DOHH2 (cell line): ENCODE measurements at regions not wholly inside any gene's neighbourhood (a gene's known extent, or its start where the extent isn't known, plus 50 kb on each side); places are given as distances from the start of the nearest gene placed in this dataset.

Source experiments
- H3F3A ChIP-seq: fragments of 200-600 bp; sonication (generic), shearing (Covaris generic); 2 replicates; pipeline ENCODE4 v1.6.0; 2016; ENCODE audit warnings: antibody characterized with exemption, mild to moderate bottlenecking; ENCODE audit not compliant: control insufficient read depth, insufficient read depth
- H3K27ac ChIP-seq: fragments of 200-600 bp; sonication (generic); 2 replicates; pipeline ENCODE4 v1.5.1; 2014; ENCODE audit warnings: low read depth, mild to moderate bottlenecking, low read length, moderate library complexity
- H3K27me3 ChIP-seq: fragments of 200-600 bp; sonication (generic); 2 replicates; pipeline ENCODE4 v1.6.1; 2014; ENCODE audit warnings: mild to moderate bottlenecking, low read length, mixed read lengths; ENCODE audit not compliant: control insufficient read depth
- H3K36me3 ChIP-seq: fragments of 200-600 bp; sonication (generic); 2 replicates; pipeline ENCODE4 v1.6.1; 2014; ENCODE audit warnings: mild to moderate bottlenecking, low read length, moderate library complexity, mixed read lengths; ENCODE audit not compliant: control insufficient read depth
- H3K4me1 ChIP-seq: fragments of 200-600 bp; sonication (generic); 2 replicates; pipeline ENCODE4 v1.6.1; 2014; ENCODE audit warnings: mild to moderate bottlenecking, low read length, mixed read lengths; ENCODE audit not compliant: control insufficient read depth
- H3K4me2 ChIP-seq: fragments of 200-600 bp; sonication (generic); 2 replicates; pipeline ENCODE4 v1.6.0; 2014; ENCODE audit warnings: mild to moderate bottlenecking, low read length, moderate library complexity
- H3K4me3 ChIP-seq: fragments of 200-600 bp; sonication (generic); 2 replicates; pipeline ENCODE4 v1.5.1; 2014; ENCODE audit warnings: mild to moderate bottlenecking, low read length, mixed read lengths
- H3K79me2 ChIP-seq: fragments of 200-600 bp; sonication (generic); 2 replicates; pipeline ENCODE4 v1.6.1; 2014; ENCODE audit warnings: mild to moderate bottlenecking, low read length, mixed read lengths; ENCODE audit not compliant: control insufficient read depth
- H3K9me2 ChIP-seq: fragments of 200-600 bp; sonication (generic); replicated peaks from 2 replicates; pipeline ENCODE4 v1.6.1; 2014; ENCODE audit warnings: mild to moderate bottlenecking, low read length, mixed read lengths; ENCODE audit not compliant: control insufficient read depth
- H3K9me3 ChIP-seq: fragments of 200-600 bp; sonication (generic); 2 replicates; pipeline ENCODE4 v1.6.1; 2014; ENCODE audit warnings: antibody characterized with exemption, low read length, mixed read lengths; ENCODE audit not compliant: control insufficient read depth, insufficient read depth
- H4K20me1 ChIP-seq: fragments of 200-600 bp; sonication (generic); 2 replicates; pipeline ENCODE4 v1.6.0; 2014; ENCODE audit warnings: low read depth, mild to moderate bottlenecking, antibody characterized with exemption, low read length, moderate library complexity; ENCODE audit not compliant: control insufficient read depth, insufficient read depth
- EZH2phosphoT487 ChIP-seq: fragments of 200-600 bp; sonication (generic); IDR thresholded peaks from 2 replicates; pipeline ENCODE4 v1.6.1; 2017; ENCODE audit warnings: borderline replicate concordance, mild to moderate bottlenecking, antibody characterized with exemption, low read length, moderate library complexity, mixed read lengths
- TF ChIP-seq, protein P1 (sequence below): fragments of 200-600 bp; sonication (generic); IDR thresholded peaks from one replicate; pipeline ENCODE4 v1.5.1; 2014; ENCODE audit warnings: antibody characterized with exemption, mild to moderate bottlenecking, low read depth, low read length; ENCODE audit not compliant: poor library complexity, severe bottlenecking

DNA sequence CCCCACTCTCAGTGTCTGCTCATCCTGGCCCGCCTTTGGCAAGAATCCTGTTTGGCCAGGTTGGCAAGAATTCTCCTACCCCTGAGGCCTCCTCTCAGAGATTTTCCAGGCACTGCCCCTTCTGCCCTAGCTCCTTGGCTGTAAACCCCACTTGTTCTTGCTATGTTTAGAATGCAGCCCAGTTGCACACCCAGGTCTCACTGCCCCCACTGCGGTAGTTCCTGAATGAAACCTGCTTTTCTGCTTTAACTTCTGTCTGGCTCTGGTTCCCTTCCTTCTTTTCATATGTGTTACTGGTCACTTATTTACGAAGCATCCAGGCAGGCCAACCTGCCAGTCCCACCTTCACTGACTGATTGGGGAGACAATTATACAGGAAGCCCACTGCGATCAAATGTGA, 576.9 kb downstream of the GLRX3 start:
- Histone ChIP-seq H3K79me2 (no peaks in the 10 kb centered on the region), H4K20me1 (no peaks in the 10 kb centered on the region), H3K36me3 (no peaks in the 10 kb centered on the region), H3K27ac (no peak overlapping the region), H3K4me1 (no peaks in the 10 kb centered on the region), H3K9me2 (no peaks in the 10 kb centered on the region), H3F3A (no peaks in the 10 kb centered on the region), H3K4me2 (no peak overlapping the region), H3K4me3 (no peak overlapping the region), H3K9me3 (no peaks in the 10 kb centered on the region), H3K27me3 (no peaks in the 10 kb centered on the region)
- TF ChIP-seq, protein P1, sequence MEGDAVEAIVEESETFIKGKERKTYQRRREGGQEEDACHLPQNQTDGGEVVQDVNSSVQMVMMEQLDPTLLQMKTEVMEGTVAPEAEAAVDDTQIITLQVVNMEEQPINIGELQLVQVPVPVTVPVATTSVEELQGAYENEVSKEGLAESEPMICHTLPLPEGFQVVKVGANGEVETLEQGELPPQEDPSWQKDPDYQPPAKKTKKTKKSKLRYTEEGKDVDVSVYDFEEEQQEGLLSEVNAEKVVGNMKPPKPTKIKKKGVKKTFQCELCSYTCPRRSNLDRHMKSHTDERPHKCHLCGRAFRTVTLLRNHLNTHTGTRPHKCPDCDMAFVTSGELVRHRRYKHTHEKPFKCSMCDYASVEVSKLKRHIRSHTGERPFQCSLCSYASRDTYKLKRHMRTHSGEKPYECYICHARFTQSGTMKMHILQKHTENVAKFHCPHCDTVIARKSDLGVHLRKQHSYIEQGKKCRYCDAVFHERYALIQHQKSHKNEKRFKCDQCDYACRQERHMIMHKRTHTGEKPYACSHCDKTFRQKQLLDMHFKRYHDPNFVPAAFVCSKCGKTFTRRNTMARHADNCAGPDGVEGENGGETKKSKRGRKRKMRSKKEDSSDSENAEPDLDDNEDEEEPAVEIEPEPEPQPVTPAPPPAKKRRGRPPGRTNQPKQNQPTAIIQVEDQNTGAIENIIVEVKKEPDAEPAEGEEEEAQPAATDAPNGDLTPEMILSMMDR = no peak
- no peak for TF ChIP-seq EZH2phosphoT487

DNA sequence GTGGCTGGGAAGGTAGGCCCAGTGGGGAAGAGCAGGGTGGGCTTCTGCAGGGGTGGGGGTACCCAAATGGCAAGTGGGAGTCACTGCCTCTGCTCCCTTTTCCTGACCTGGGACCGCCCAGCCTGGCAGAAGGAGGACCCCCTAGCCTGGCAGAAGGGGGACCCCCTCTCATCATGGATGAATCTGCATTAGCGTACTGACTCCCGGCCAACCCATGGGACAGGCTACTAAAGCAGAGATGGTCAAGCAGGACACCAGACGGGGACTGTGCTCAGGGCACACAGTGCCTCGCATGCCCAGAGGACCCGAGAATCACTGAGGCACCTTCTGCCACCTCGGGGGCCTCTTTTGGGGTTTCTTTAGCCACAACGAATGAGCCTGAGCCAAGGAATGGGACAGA, 577.5 kb downstream of the GLRX3 start:
- Histone ChIP-seq H3K36me3 (no peaks in the 10 kb centered on the region), H3K9me3 (no peaks in the 10 kb centered on the region), H3K79me2 (no peaks in the 10 kb centered on the region), H3K4me2 (no peak overlapping the region), H4K20me1 (no peaks in the 10 kb centered on the region), H3F3A (no peaks in the 10 kb centered on the region), H3K4me1 (no peaks in the 10 kb centered on the region), H3K9me2 (no peaks in the 10 kb centered on the region), H3K27me3 (no peaks in the 10 kb centered on the region), H3K4me3 (no peak overlapping the region), H3K27ac (no peak overlapping the region)
- TF ChIP-seq, protein P1 = no peak
- TF ChIP-seq EZH2phosphoT487 = no peak

DNA sequence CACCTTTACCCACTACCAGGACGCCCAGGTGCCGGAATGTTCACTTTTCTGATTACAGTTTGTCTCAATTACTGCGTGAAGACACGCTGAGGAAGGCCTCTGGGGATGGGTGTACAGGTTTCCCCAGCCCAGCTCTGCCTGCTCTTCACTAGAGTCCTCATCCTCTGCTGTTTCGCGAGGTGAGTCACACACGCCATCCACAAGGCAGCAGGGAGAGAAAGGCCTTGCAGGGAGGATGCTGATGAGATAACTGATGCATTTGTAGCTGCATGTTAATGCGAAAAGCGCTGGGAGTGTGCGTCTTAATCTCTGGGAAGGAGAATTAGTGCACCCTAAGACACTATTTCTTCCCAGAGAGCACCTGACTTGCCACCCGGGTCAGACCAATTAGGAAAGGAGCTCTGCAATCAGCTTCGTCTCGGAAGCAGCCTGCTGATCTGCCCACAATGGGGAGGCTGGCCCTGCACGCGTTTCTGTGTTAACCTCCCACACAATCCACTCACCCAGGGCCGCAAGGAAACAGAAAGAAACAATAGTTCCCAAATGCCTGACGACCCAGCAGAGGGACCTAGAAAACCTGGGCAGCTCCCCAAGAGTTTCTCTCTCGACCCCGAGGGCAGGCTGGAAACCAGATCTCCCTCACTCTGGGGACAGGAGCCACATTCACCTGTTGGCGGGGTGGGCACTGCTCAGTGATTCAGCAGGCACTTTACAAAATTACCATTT, 578.7 kb downstream of the GLRX3 start:
- H3K27me3 ChIP-seq = no peaks in the 10 kb centered on the region
- no peaks in the 10 kb centered on the region for H3K9me3 ChIP-seq
- H3K4me3 ChIP-seq = no peak overlapping the region
- no peaks in the 10 kb centered on the region for H3F3A ChIP-seq
- H4K20me1 ChIP-seq = no peaks in the 10 kb centered on the region
- H3K9me2 ChIP-seq = no peaks in the 10 kb centered on the region
- no peak overlapping the region for H3K4me2 ChIP-seq
- no peaks in the 10 kb centered on the region for H3K4me1 ChIP-seq
- no peaks in the 10 kb centered on the region for H3K79me2 ChIP-seq
- H3K27ac ChIP-seq = no peak overlapping the region
- no peaks in the 10 kb centered on the region for H3K36me3 ChIP-seq
- TF ChIP-seq, protein P1 = no peak
- no peak for TF ChIP-seq EZH2phosphoT487
